NCI-H1092 treated with DMSO at 0.1 percent for 48 hours (cell line): ENCODE measurements at regions not wholly inside any gene's neighbourhood (a gene's known extent, or its start where the extent isn't known, plus 50 kb on each side); places are given as distances from the start of the nearest gene placed in this dataset.

Source experiments
- DNase-seq: peaks from one replicate; lab custom pipeline; 2025; lab: John Stamatoyannopoulos, UW

GRCh38 chr2:221336967-221337366 lies 235.1 kb downstream of the EPHA4 start:
- DNase-seq: no peak

GRCh38 chr2:221337957-221338685 lies 234.0 kb downstream of the EPHA4 start:
- DNase-seq: no peak

GRCh38 chr2:221342388-221342787 lies 229.7 kb downstream of the EPHA4 start:
- no peak for DNase-seq

- no peak for DNase-seq
Observed at GRCh38 chr2:221343524-221343923, 228.6 kb downstream of the EPHA4 start.

GRCh38 chr2:221345516-221345915 lies 226.6 kb downstream of the EPHA4 start:
- DNase-seq: no peak

GRCh38 chr2:221346411-221346810 lies 225.7 kb downstream of the EPHA4 start:
- no peak for DNase-seq

- DNase-seq: no peak
Observed at GRCh38 chr2:221347471-221347870, 224.6 kb downstream of the EPHA4 start.

- no peak for DNase-seq
Observed at GRCh38 chr2:221350616-221351015, 221.5 kb downstream of the EPHA4 start.

GRCh38 chr2:221353201-221353600 lies 218.9 kb downstream of the EPHA4 start:
- DNase-seq: no peak

- no peak for DNase-seq
Observed at GRCh38 chr2:221360312-221360711, 211.8 kb downstream of the EPHA4 start.

- DNase-seq: no peak
Observed at GRCh38 chr2:221360742-221361141, 211.4 kb downstream of the EPHA4 start.

- no peak for DNase-seq
Observed at GRCh38 chr2:221361633-221362032, 210.5 kb downstream of the EPHA4 start.

- DNase-seq: no peak
Observed at GRCh38 chr2:221364672-221365071, 207.4 kb downstream of the EPHA4 start.
